Omental fat pad (tissue), 3 donors: ENCODE measurements at regions not wholly inside any gene's neighbourhood (a gene's known extent, or its start where the extent isn't known, plus 50 kb on each side); places are given as distances from the start of the nearest gene placed in this dataset.
"Not testable (repeated sequence)": the region's sequence is repeated elsewhere in the genome, so short reads cannot be mapped to it uniquely, and the experiment has no call there.

Source experiments
- ATAC-seq: fragments of 150-250 bp; one replicate; pipeline ENCODE4 v1.9.1; 2016; ENCODE audit warnings: mild to moderate bottlenecking, moderate library complexity; ENCODE audit not compliant: low FRiP score
- DNase-seq: peaks from one replicate; pipeline ENCODE4 v3.0.0-alpha.2; 2019; ENCODE audit warnings: low spot score
- TF ChIP-seq, protein P1 (sequence below), 3 donors: fragments of 450-650 bp; IDR thresholded peaks; one replicate each; pipeline ENCODE4 v1.5.1; 2016 to 2017; ENCODE audit warnings: antibody characterized with exemption in 3 of 3, mild to moderate bottlenecking in 3 of 3, moderate library complexity in 2 of 3

DNA sequence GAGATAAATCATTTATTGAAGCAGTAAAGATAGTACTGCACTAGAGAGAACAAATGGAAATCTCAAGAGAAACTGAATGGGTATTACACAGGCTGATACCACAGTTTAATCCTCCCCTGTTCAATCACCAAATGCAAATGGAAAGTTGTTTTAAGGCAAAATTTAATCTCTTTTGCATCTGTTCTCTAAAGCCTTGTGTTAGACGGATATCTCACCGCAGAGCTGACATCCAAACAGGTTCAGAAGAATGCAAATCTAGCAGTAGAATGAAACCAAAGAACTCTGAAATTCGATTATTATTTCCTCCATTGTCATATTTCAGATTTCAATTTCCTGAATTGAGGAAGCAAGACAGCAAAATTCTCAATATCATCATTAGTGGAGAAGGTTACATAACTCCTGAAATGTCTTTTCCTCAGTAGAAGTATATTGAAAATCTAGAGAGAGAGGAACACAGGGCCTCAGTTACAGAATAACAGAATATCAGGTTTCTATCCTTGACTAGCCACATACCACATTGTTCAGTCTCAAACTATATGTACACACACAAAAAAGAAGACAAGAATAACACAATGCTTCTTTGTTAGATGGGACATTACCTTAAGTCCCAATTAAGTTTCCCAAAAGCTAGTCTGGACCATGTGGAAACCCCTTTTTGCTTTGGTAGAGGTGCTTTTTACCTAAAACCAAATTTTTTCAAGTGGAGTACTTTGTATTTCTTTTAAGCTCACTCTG lies 94.1 kb upstream of the BANK1 start:
- no peak for ATAC-seq
- no peak for DNase-seq
- TF ChIP-seq, protein P1, sequence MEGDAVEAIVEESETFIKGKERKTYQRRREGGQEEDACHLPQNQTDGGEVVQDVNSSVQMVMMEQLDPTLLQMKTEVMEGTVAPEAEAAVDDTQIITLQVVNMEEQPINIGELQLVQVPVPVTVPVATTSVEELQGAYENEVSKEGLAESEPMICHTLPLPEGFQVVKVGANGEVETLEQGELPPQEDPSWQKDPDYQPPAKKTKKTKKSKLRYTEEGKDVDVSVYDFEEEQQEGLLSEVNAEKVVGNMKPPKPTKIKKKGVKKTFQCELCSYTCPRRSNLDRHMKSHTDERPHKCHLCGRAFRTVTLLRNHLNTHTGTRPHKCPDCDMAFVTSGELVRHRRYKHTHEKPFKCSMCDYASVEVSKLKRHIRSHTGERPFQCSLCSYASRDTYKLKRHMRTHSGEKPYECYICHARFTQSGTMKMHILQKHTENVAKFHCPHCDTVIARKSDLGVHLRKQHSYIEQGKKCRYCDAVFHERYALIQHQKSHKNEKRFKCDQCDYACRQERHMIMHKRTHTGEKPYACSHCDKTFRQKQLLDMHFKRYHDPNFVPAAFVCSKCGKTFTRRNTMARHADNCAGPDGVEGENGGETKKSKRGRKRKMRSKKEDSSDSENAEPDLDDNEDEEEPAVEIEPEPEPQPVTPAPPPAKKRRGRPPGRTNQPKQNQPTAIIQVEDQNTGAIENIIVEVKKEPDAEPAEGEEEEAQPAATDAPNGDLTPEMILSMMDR (IDR thresholded peaks at IDR 0.05): no peak

DNA sequence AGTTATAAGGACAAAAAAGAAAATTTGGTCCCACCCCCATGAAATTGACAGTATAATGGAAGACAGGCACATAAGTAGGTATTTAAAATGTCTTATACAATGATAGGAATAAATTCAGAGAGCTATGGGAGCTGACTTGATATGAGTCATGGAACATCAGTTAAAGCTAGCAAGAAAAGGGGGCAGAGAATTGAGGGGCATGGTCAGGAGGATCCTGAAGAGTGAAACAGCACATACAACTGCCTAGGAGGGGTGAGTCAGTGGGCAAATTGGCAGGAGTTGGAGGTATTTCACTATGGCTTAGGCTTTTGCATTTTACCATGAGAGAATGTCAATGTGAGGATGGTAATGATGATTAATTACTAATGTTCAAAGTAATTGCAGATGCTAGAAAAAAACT lies 95.4 kb upstream of the BANK1 start:
- TF ChIP-seq, protein P1 (IDR thresholded peaks at IDR 0.05): no peak
- DNase-seq: no peak
- no peak for ATAC-seq

GRCh38 chr4:101694403-101694802 lies 96.1 kb upstream of the BANK1 start:
- not testable (repeated sequence) for DNase-seq, ATAC-seq

GRCh38 chr4:101693842-101694398 lies 96.6 kb upstream of the BANK1 start:
- DNase-seq (no peak), ATAC-seq (no peak)
- TF ChIP-seq, protein P1 (IDR thresholded peaks at IDR 0.05): no peak

- no peak for DNase-seq
- no peak for ATAC-seq
- TF ChIP-seq, protein P1 (IDR thresholded peaks at IDR 0.05): no peak
Measured at GRCh38 chr4:101689220-101689619, 101.3 kb upstream of the BANK1 start.

- DNase-seq: no peak
- no peak for ATAC-seq
- TF ChIP-seq, protein P1 (IDR thresholded peaks at IDR 0.05): no peak
Measured at GRCh38 chr4:101685126-101685525, 105.4 kb upstream of the BANK1 start.

DNA sequence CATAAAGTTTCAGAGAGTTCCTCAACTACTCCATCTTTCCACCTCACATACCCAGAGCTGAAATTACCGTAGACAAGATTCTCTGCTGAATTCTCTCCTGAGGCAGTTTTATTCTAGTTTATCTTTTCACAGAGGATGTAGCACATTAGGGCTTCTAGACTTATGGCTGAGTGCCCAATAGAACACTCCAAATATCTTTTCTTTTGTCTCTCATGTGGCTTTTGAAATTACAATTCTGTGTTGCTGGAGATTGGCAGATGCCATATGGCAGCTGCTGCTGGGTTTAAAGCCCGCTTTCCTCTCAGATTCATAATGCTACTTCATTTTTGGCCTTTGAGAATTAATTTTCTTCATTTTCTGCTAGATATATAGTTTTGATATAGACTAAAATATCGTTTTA lies 107.6 kb upstream of the BANK1 start:
- no peak for DNase-seq
- TF ChIP-seq, protein P1 (IDR thresholded peaks at IDR 0.05): no peak
- no peak for ATAC-seq
